CD14-positive monocyte (primary cell): ENCODE measurements at regions not wholly inside any gene's neighbourhood (a gene's known extent, or its start where the extent isn't known, plus 50 kb on each side); places are given as distances from the start of the nearest gene placed in this dataset.

Experiments used
- DNase-seq, 3 donors: peaks; one replicate each; pipeline ENCODE4 v3.0.0-alpha.2; 2011 to 2022
- H2AFZ ChIP-seq: 2 replicates; pipeline ENCODE4 v1.6.0; 2012; ENCODE audit warnings: mild to moderate bottlenecking, low read depth, low read length, inconsistent platforms; ENCODE audit not compliant: insufficient read depth, poor library complexity, severe bottlenecking
- H3K27ac ChIP-seq, 2 donors: 1 replicate in 1 of 2; 2 replicates in 1 of 2; pipeline ENCODE4 v1.5.1; 2012 to 2013; ENCODE audit warnings: low read length in 2 of 2, control low read depth in 1 of 2, inconsistent platforms in 1 of 2, low read depth in 1 of 2, mild to moderate bottlenecking in 1 of 2
- H3K27me3 ChIP-seq, 2 donors: one replicate each; pipeline versions ENCODE4 v1.6.0 to v1.6.1; 2011 to 2013; ENCODE audit warnings: low read length in 2 of 2; ENCODE audit not compliant: control insufficient read depth in 2 of 2, insufficient read depth in 2 of 2
- H3K36me3 ChIP-seq, 2 donors: replicated peaks in 1 of 2; 1 replicate in 1 of 2; 2 replicates in 1 of 2; pipeline versions ENCODE4 v1.5.1 to v1.6.1; 2012 to 2013; ENCODE audit warnings: low read length in 2 of 2, control low read depth in 1 of 2, inconsistent platforms in 1 of 2, mild to moderate bottlenecking in 1 of 2; ENCODE audit not compliant: insufficient read depth in 2 of 2, control insufficient read depth in 1 of 2
- H3K4me1 ChIP-seq, 2 donors: 1 replicate in 1 of 2; 2 replicates in 1 of 2; pipeline versions ENCODE4 v1.5.1 to v1.6.1; 2012 to 2013; ENCODE audit warnings: low read length in 2 of 2, control low read depth in 1 of 2, inconsistent platforms in 1 of 2, mild to moderate bottlenecking in 1 of 2, moderate library complexity in 1 of 2; ENCODE audit not compliant: insufficient read depth in 2 of 2, control insufficient read depth in 1 of 2
- H3K4me2 ChIP-seq: replicated peaks from 2 replicates; pipeline ENCODE3; 2012; ENCODE audit warnings: low read length, moderate library complexity, mild to moderate bottlenecking; ENCODE audit not compliant: poor library complexity, severe bottlenecking; ENCODE audit errors: extremely low read depth
- H3K4me3 ChIP-seq, 3 experiments: fragments of 200-600 bp in 1 of 3; sonication (generic) in 1 of 3; replicated peaks in 1 of 3; 1 replicate in 2 of 3; 2 replicates in 1 of 3; pipeline ENCODE4 v1.5.1; 2011 to 2013; ENCODE audit warnings: low read length in 3 of 3, mild to moderate bottlenecking in 3 of 3, control low read depth in 2 of 3, low read depth in 2 of 3, inconsistent platforms in 1 of 3, moderate library complexity in 1 of 3
- H3K79me2 ChIP-seq: 2 replicates; pipeline ENCODE4 v1.6.0; 2012; ENCODE audit warnings: mild to moderate bottlenecking, control low read depth, inconsistent platforms, low read length, moderate library complexity; ENCODE audit not compliant: insufficient read depth
- H3K9ac ChIP-seq: 2 replicates; pipeline ENCODE4 v1.6.0; 2017; ENCODE audit warnings: low read length, mild to moderate bottlenecking; ENCODE audit not compliant: insufficient read depth, poor library complexity, severe bottlenecking
- H3K9me3 ChIP-seq, 2 donors: replicated peaks in 1 of 2; 1 replicate in 1 of 2; 2 replicates in 1 of 2; pipeline versions ENCODE4 v1.5.1 to v1.6.1; 2012 to 2013; ENCODE audit warnings: low read length in 2 of 2, control low read depth in 1 of 2; ENCODE audit not compliant: control insufficient read depth in 1 of 2, insufficient read depth in 1 of 2
- H4K20me1 ChIP-seq: 2 replicates; pipeline ENCODE4 v1.6.0; 2012; ENCODE audit warnings: mild to moderate bottlenecking, low read length, control low read depth, moderate library complexity; ENCODE audit not compliant: insufficient read depth
- H3K27ac Mint-ChIP-seq, 7 donors: one replicate each; pipeline ENCODE4 v1.8.0; 2020; ENCODE audit warnings: mild to moderate bottlenecking in 7 of 7, mixed read lengths in 7 of 7, moderate library complexity in 6 of 7, inconsistent platforms in 2 of 7
- H3K27me3 Mint-ChIP-seq, 3 donors: one replicate each; pipeline ENCODE4 v1.8.0; 2021 to 2022; ENCODE audit warnings: low read depth in 3 of 3, mild to moderate bottlenecking in 3 of 3, mixed read lengths in 3 of 3, moderate library complexity in 3 of 3, inconsistent platforms in 1 of 3
- H3K36me3 Mint-ChIP-seq, 2 donors: one replicate each; pipeline ENCODE4 v1.8.0; 2020; ENCODE audit warnings: mixed read lengths in 2 of 2, inconsistent platforms in 1 of 2, mild to moderate bottlenecking in 1 of 2
- H3K4me1 Mint-ChIP-seq: one replicate; pipeline ENCODE4 v1.8.0; 2020; ENCODE audit warnings: mild to moderate bottlenecking, mixed read lengths
- H3K4me3 Mint-ChIP-seq, 2 donors: one replicate each; pipeline ENCODE4 v1.8.0; 2020; ENCODE audit warnings: mild to moderate bottlenecking in 2 of 2, mixed read lengths in 2 of 2, moderate library complexity in 1 of 2
- H3K9me3 Mint-ChIP-seq, 7 donors: one replicate each; pipeline ENCODE4 v1.8.0; 2020 to 2022; ENCODE audit warnings: mixed read lengths in 7 of 7, mild to moderate bottlenecking in 6 of 7, moderate library complexity in 6 of 7, inconsistent platforms in 2 of 7
- CTCF ChIP-seq: fragments of 200-600 bp; IDR thresholded peaks from one replicate; pipeline ENCODE4 v1.8.0; 2022; ENCODE audit warnings: antibody characterized with exemption, mild to moderate bottlenecking
- WGBS: methylation state at CpG from one replicate; pipeline ENCODE4 v1.1.5; 2013; ENCODE audit warnings: missing lambda C conversion rate; ENCODE audit not compliant: insufficient coverage; 5-methylcytosine and 5-hydroxymethylcytosine counted together
- intact Hi-C, 2 donors: fragments of 100-400 bp; cut with micrococcal nuclease; formaldehyde crosslinking; loops; one replicate each; pipeline versions ENCODE4 v1.15.0 to v1.15.1; 2023

- H3K9me3 Mint-ChIP-seq = peaks cover 0 to 5% (median 2%) of the 10 kb centered on the region in 7 donors
- H3K4me3 ChIP-seq = no peak overlapping the region
- whole genome bisulfite sequencing = 90% methylated on average over 2 of the region's 2 CpGs
- no peak for DNase-seq
- H3K4me3 Mint-ChIP-seq = no peak overlapping the region
- H3K4me1 Mint-ChIP-seq = no peaks in the 10 kb centered on the region
- H4K20me1 ChIP-seq = no peaks in the 10 kb centered on the region
- H3K36me3 ChIP-seq = no peaks in the 10 kb centered on the region
- H3K9ac ChIP-seq = no peak overlapping the region
- H3K27me3 ChIP-seq = no peaks in the 10 kb centered on the region
- no peaks in the 10 kb centered on the region for H3K4me1 ChIP-seq
- no peaks in the 10 kb centered on the region for H3K36me3 Mint-ChIP-seq
- no peak overlapping the region for H3K27ac Mint-ChIP-seq
- H3K4me2 ChIP-seq = no peak overlapping the region
- H3K9me3 ChIP-seq = peaks cover 8 to 17% of the 10 kb centered on the region in 2 donors
- H3K79me2 ChIP-seq = no peaks in the 10 kb centered on the region
- H3K27me3 Mint-ChIP-seq = no peaks in the 10 kb centered on the region
- intact Hi-C loops = no loop called here
- no peak overlapping the region for H2AFZ ChIP-seq
- H3K27ac ChIP-seq = no peak overlapping the region
- no peak for TF ChIP-seq CTCF
These were observed 542.7 kb upstream of the NR3C2 start for GRCh38 chr4:148984951-148985350.

DNA sequence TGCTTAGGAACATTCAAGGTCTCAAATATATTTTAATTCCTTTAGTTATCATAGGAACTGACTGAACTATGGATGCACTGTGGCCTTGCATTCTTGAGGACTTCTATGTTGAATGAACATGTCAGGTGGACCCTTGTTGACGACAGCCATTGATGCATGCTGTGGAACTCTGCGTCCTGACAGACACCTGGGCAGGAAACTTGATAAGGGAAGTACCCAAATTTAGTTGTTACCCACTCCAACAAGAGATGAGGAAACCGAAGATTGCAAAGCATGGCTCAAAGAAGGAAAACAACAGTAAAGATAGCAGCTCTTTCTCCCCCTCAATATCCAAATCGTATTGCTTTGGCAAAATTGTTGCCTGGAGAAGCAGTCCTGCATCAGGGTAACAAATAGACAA, 540.0 kb upstream of the NR3C2 start:
- Histone ChIP-seq H3K9me3 (peaks cover 14 to 17% of the 10 kb centered on the region in 2 donors), H3K79me2 (no peaks in the 10 kb centered on the region), H3K4me2 (no peak overlapping the region), H3K27ac (no peak overlapping the region), H3K9ac (no peak overlapping the region), H3K4me3 (no peak overlapping the region), H2AFZ (no peak overlapping the region), H3K36me3 (no peaks in the 10 kb centered on the region), H3K4me1 (no peaks in the 10 kb centered on the region), H4K20me1 (no peaks in the 10 kb centered on the region), H3K27me3 (no peaks in the 10 kb centered on the region)
- no peak for TF ChIP-seq CTCF
- Mint-ChIP-seq H3K4me1 (no peaks in the 10 kb centered on the region), H3K27ac (no peak overlapping the region), H3K9me3 (peaks cover 0 to 13% (median 3%) of the 10 kb centered on the region in 7 donors), H3K36me3 (no peaks in the 10 kb centered on the region), H3K4me3 (no peak overlapping the region), H3K27me3 (no peaks in the 10 kb centered on the region)
- DNase-seq = no peak
- intact Hi-C loops = no loop called here
- 46% methylated on average over 2 of the region's 4 CpGs for WGBS
